ENCODE measurements at regions not wholly inside any gene's neighbourhood (a gene's known extent, or its start where the extent isn't known, plus 50 kb on each side); places are given as distances from the start of the nearest gene placed in this dataset.
"Not testable (repeated sequence)": the region's sequence is repeated elsewhere in the genome, so short reads cannot be mapped to it uniquely, and the experiment has no call there.

DNA sequence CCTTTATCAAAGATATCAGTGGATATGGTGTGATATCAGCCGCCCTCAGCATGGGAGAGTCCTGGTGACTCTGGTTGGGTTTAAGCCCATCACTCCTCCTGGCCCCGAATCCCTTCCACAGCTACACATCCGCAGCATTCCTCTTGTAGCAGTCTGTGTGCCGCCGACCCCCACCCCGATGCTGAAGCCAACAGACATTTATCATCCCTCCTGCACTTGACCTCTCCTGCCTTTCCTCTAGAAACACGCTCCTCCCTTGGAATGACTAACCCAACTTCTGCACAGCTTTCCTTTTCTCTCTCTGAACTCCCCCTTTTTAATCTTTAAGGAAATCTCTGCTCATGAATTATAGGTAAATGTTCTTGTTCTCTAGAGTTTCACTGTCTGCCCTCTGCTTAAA, 250.9 kb upstream of the FOXN3 start:
- H3K9me3 ChIP-seq (replicated peaks; ENCODE audit: control insufficient read depth, insufficient read depth, low read depth, low read length) = no peaks in the 10 kb centered on the region
- in situ Hi-C loops (cut with MboI) = no loop called here
- no TSS peak for BruUV-seq (replicated peaks)
- no peak overlapping the region for H2AFZ ChIP-seq (ENCODE audit: low read depth, low read length)
- WGBS (ENCODE audit: insufficient coverage, low coverage, missing lambda C conversion rate) = 0% methylated on average over 2 of the region's 7 CpGs
- H3K4me2 ChIP-seq (ENCODE audit: insufficient read depth, low read length) = no peak overlapping the region
- ATAC-seq (no peak), DNase-seq (ENCODE audit: extremely low read depth in 1 of 4, low spot score in 3 of 4) (no peak), FAIRE-seq (no peak)
- H3K4me1 ChIP-seq (replicated peaks in 1 of 2; ENCODE audit: control insufficient read depth in 2 of 2, insufficient read depth in 2 of 2, low read length in 2 of 2) = no peaks in the 10 kb centered on the region
- POLR2A ChIA-PET = no interaction called here
- no peak overlapping the region for H3K4me3 ChIP-seq
- no peaks in the 10 kb centered on the region for H3K79me2 ChIP-seq (ENCODE audit: control insufficient read depth, insufficient read depth, low read length)
- intact Hi-C loops (cut with micrococcal nuclease) = no loop called here
- no peak overlapping the region for H3K27ac ChIP-seq (ENCODE audit: extremely low read depth, low read depth, low read length)
- H4K20me1 ChIP-seq (replicated peaks; ENCODE audit: control insufficient read depth, insufficient read depth, low read length) = no peaks in the 10 kb centered on the region
- TF ChIP-seq RCOR1 (IDR thresholded peaks at IDR 0.05; ENCODE audit: borderline replicate concordance in 1 of 2, low read depth in 2 of 2, low read length in 2 of 2) = no peak
- TF ChIP-seq HLTF (IDR thresholded peaks at IDR 0.05) = no peak
- H3K9ac ChIP-seq (ENCODE audit: insufficient read depth in 1 of 2, low read depth in 2 of 2, low read length in 2 of 2) = no peak overlapping the region
- no peaks in the 10 kb centered on the region for H3K36me3 ChIP-seq (ENCODE audit: control insufficient read depth, insufficient read depth, low read length)
- CTCF ChIA-PET (ENCODE audit: low intra/inter-chr PET ratio) = no interaction called here
- no peaks in the 10 kb centered on the region for H3K27me3 ChIP-seq (ENCODE audit: control insufficient read depth in 2 of 2, insufficient read depth in 2 of 2, low read length in 2 of 2)
- H3K9me1 ChIP-seq (ENCODE audit: control insufficient read depth, insufficient read depth, low read length) = no peaks in the 10 kb centered on the region

DNA sequence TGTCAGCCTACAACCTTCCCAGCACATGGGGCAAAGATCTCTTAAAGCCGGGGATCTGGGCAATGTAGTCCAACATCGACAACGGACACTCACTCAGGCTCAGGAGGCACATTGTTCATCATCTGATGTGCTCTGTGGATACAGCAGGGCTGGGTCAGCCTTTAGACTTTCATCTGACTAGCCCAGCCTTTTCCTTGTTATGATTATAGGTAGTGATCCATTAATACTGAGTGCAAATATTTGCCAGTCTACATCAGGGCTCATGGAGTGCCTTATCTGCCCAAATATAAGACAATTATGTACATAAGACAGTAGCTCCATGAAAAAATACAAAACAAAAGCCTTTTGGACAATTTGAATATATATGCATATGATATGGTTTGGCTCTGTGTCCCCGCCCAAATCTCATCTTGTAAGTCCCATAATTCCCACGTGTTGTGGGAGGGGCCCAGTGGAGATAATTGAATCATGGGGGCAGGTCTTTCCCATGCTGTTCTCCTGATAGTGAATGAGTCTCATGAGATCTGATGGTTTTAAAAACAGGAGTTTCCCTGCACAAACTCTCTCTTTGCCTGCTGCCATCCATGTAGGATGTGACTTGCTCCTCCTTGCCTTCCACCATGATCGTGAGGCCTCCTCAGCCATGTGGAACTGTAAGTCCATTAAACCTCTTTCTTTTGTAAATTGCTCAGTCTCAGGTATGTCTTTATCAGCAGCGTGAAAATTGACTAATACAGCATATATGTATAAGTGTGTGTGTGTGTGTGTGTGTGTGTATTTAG, 248.5 kb upstream of the FOXN3 start:
- DNase-seq (ENCODE audit: extremely low read depth in 1 of 4, low spot score in 3 of 4); H3K4me1 ChIP-seq (replicated peaks in 1 of 2; ENCODE audit: control insufficient read depth in 2 of 2, insufficient read depth in 2 of 2, low read length in 2 of 2); FAIRE-seq; H3K27me3 ChIP-seq (ENCODE audit: control insufficient read depth in 2 of 2, insufficient read depth in 2 of 2, low read length in 2 of 2); H3K9ac ChIP-seq (ENCODE audit: insufficient read depth in 1 of 2, low read depth in 2 of 2, low read length in 2 of 2); POLR2A ChIA-PET; H4K20me1 ChIP-seq (replicated peaks; ENCODE audit: control insufficient read depth, insufficient read depth, low read length); H3K9me3 ChIP-seq (replicated peaks; ENCODE audit: control insufficient read depth, insufficient read depth, low read depth, low read length); ATAC-seq; H3K9me1 ChIP-seq (ENCODE audit: control insufficient read depth, insufficient read depth, low read length); intact Hi-C loops (cut with micrococcal nuclease); BruUV-seq (replicated peaks); H3K27ac ChIP-seq (ENCODE audit: extremely low read depth, low read depth, low read length); H3K4me2 ChIP-seq (ENCODE audit: insufficient read depth, low read length); H3K79me2 ChIP-seq (ENCODE audit: control insufficient read depth, insufficient read depth, low read length); H3K36me3 ChIP-seq (ENCODE audit: control insufficient read depth, insufficient read depth, low read length); CTCF ChIA-PET (ENCODE audit: low intra/inter-chr PET ratio); H3K4me3 ChIP-seq; H2AFZ ChIP-seq (ENCODE audit: low read depth, low read length); in situ Hi-C loops (cut with MboI): not testable (repeated sequence)
- whole genome bisulfite sequencing (ENCODE audit: insufficient coverage, low coverage, missing lambda C conversion rate) = 0% methylated on average over 7 of the region's 7 CpGs
- TF ChIP-seq ZNF431 (CRISPR knock-in tag; IDR thresholded peaks at IDR 0.05) = peak; percentile 83
